GM19035 (cell line): ENCODE measurements at regions not wholly inside any gene's neighbourhood (a gene's known extent, or its start where the extent isn't known, plus 50 kb on each side); places are given as distances from the start of the nearest gene placed in this dataset.
"Not testable (repeated sequence)": the region's sequence is repeated elsewhere in the genome, so short reads cannot be mapped to it uniquely, and the experiment has no call there.

Experiments
- ATAC-seq: cut with Tn5 transposase; IDR thresholded peaks from one replicate; pipeline ENCODE4 v1.9.1; 2021; ENCODE audit not compliant: unreplicated experiment

DNA sequence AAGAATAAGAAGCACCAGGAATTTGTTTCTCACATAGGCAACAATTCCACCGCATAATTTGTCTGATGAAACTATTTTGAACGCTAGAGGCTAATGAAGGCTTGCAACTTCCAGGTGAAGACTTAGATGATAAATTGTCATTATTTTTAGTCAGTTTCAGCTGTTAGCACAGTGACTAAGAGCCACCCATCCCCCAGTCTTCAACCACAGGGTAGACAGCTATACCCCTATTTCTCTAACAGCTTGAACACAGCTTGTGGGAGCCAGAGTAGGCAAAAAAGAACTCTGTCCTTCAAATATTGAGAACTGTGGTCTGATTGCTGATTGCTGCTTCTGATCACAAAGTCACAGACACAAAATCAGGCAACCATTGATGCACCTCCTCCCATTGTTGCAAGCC is 1124.8 kb upstream of the PRR20A start:
- no peak for ATAC-seq

DNA sequence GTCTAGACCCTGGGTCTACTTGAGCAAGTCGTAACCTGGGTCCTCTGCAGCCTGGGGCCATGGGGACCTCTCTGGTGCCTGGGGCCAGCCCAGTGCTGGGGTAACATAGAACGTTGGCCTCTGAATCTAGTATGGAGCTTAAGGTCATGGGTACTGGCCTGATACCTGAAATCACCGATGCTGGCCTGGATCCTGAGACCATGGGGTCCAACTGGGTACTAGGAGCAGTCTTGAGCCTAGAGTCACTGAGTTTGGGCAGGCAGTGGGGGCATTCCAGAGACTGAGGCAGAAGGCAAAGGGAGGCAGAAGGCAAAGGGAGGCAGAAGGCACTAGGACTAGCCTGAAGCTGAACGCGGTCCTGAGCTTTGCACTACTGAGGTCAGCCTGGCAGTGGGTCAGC is 1121.1 kb upstream of the PRR20A start:
- no peak for ATAC-seq

DNA sequence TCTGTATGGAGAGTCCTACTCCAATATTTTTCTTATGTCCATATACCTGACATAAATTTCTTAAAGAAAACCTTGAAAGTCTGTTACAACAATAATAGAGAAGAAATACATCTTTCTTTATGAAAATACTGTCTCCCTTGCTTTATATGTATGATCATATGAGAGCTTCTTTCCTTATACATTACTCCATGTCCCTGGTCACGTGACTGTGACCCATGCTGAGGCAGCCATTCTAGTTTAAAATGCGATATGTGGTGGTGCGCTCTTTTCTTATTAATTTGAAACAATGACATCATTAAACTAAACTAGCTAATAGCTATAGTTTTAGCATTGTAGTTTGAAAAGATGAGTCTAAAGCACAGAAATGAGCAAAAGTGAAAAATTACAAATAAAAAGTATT is 1120.3 kb upstream of the PRR20A start:
- no peak for ATAC-seq

DNA sequence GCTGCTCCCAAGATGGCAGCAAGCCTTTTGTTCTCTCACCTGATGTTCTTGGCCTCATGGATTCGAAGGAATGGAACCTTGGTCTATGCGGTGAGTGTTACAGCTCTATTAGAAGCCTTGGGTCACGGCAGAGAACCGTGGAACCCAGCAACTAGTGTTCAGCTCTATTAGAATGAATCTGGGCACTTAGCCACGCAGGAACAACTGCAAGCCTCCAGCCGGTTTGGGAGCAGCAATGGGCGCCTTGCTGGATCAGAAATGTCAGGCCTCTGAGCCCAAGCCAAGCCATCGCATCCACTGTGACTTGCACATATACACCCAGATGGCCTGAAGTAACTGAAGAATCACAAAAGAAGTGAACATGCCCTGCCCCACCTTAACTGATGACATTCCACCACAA is 1100.7 kb upstream of the PRR20A start:
- ATAC-seq, result no peak

DNA sequence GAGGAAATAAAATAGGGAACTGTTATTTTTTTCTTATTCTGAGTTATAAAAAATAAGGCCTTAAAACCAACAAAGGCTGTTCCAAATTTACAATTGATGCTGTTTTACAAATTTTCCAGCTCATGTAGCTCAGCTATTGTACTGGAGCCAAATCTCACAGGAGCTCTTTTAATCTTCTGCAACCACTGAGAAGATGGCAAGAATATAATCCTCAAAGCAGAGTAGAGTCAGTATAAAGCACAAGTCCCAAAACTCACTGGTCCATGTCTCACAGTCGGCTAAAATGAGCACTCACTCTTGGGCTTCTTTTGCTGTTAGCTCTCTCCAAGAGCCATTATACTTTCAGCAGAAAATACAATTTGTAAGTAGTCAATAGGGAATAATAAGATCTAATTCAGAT is 1074.4 kb upstream of the PRR20A start:
- no peak for ATAC-seq

DNA sequence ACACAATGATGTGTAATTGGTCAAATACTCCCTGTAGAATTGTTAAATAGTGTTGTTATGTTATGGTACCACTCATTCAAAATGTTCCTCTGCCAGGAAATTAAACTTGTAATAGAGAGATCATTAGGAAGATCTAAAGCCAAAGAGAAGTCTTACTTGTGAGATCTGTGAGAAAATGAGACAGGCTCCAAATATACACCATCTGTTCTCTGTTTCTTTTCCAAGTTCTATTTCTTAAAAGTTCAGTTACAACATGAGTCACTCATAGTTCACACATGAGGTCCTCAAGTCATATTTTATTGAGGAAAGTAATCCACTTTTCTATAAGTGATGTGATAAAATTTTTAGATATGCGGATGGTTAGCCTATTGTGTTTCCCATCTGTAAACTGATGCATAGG is 1038.1 kb upstream of the PRR20A start:
- ATAC-seq, result no peak

DNA sequence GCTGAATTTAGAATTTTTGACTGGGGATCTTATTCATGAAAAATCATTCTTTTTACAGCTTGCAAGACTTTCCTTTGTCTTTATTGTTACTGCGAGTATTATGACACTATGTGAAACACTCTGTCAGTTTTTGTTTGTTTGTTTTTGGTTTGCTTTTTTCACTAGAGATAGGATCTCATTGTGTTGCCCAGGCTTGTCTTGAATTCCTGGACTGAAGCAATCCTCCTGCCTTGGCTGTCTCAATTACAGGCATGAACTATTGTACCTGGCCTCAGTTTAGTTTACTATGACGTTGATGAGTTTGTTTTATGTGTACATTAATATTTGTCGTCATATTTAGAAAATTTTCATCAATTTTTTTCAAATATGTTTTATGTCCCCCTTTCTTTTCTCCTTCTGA is 1030.0 kb upstream of the PRR20A start:
- ATAC-seq, result no peak

DNA sequence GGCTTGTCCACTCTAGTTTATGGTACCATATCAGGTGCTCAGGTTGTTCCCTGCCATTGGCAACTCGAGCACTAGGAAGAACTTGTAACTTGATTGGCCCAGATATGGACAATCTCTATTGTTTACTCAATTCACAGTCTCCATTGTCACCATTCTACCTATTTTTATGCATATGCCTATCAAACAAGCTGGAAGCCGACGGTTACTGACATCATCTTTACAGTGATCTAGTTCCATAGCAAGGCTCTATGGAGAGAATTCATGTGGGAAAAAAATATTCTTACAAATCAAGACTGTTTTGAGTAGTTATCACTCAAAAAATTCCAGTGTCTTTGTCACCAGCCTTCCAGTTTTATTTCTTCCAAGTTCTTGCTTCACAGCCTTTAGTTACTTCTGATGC is 1006.2 kb upstream of the PRR20A start:
- no peak for ATAC-seq

DNA sequence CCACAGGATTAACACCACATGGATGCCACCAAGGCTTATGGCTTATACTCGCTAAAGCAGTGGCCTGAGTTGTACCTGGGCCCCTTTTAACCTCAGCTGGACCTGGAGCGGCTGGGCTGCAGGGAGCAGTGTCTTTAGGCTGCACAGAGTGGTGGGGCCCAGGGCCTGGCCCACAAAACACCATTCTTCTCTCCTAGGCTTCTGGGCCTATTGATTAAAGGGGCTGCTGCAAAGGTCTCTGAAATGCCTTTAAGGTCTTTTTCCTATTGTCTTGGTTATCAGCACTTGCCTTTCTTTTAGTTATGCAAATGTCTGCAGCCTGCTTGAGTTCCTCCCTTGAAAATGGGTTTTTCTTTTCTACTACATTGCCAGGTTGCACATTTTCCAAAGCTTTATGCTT is 973.9 kb upstream of the PRR20A start:
- ATAC-seq, result no peak

DNA sequence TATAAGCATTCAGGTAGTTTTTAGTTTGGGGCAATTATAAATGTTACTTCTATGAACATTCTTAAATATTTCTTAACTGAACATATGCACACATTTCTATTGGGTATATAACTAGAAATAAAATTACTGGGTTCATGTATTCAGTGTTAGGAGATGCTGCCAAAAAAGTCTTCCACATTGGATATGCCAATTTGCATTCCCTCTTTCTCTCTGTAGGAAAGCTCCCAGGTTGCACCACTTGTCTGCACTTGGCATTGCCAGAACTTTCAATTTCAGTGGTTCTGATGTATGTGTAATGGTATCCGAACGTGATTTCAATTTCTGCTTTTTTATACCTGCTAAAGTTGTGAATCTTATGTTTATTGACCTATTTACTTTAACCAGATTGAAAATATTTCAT is 972.1 kb upstream of the PRR20A start:
- no peak for ATAC-seq

DNA sequence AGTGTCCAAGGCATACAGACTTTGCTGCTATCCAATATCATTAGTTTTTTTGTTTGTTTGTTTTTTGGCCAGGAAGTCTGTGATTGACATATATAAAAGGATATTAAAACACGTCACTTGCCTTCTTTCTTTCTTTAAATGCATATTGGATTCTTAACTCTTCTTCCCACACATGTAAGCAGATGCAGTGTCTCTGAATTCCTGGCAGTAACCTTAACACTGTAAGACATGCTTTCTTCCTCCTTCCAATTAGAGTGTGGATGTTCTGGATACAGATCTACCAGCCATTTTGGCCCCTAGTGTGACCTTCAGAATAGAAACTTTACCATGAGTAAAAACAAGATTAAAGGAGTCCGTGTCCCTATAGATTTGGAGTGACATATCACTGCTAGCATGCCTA is 967.4 kb upstream of the PRR20A start:
- no peak for ATAC-seq

DNA sequence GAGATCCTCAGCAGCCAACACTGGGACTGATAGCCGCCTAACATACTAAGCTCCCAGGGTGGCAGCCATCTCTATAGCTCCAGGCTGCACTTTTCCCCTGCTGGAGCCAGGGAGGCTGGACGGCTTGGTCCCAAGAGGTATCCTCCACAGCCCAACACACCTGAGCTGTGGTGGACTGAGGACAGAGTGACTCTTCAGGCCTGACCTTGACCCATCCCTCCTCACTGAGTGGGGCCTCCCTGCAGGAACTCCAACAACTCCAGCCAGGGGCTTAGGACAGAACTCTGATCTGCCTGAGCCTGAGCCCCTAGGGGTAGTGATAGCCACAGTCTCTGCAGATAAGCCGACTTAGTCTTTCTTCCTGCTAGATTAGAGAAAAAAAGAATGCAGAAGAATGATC is 958.1 kb upstream of the PRR20A start:
- ATAC-seq, result no peak

DNA sequence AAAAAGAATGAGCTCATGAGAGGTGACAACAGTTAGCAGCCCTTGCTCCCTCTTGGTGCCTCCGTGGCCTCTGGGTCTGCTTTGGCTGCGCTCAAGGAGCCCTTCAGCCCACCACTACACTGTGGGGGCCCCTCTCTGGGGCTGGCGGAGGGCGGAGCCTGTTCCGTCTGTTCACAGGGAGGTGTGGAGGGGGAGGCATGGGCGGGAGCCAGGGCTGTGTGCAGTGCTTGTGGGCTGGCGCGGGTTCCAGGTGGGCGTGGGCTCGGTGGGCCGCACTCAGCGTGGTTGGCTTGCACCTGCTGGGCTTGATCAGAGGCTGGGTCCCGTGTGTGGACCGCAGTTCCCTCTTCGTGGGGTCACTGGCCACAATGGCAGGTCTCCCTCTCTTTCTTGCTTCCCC is 953.4 kb upstream of the PRR20A start:
- no peak for ATAC-seq

DNA sequence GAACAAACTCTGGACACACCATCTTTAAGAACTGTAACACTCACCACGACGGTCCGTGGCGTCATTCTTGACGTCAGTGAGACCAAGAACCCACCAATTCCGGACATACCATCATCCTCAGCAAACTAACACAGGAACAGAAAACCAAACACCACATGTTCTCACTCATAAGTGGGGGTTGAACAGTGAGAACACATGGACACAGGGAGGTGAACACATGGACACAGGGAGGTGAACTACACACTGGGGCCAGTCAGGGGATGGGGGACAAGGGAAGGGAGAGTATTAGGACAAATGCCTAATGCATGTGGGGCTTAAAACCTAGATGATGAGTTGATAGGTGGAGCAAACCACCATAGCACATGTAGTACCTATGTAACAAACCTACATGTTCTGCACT is 952.1 kb upstream of the PRR20A start:
- ATAC-seq, result not testable (repeated sequence)

DNA sequence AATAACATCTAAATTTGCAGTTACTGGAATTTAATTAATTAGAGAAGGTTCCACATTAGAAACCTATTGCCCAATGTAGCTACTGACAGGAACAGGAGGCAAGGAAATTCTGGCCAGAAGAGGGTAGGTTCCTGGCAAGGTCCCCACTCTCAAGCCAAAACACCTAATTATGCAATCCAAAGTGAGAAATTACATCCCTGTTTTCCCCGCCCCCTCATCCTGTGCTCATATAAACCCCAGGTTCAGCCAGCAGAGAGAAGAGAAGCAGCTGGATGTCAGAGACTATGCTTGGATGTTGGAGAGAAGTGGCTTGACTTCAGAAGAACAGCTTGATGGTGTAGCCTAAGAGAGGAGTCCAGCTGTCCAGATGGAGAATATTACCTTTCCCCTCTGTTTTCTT is 951.3 kb upstream of the PRR20A start:
- no peak for ATAC-seq

DNA sequence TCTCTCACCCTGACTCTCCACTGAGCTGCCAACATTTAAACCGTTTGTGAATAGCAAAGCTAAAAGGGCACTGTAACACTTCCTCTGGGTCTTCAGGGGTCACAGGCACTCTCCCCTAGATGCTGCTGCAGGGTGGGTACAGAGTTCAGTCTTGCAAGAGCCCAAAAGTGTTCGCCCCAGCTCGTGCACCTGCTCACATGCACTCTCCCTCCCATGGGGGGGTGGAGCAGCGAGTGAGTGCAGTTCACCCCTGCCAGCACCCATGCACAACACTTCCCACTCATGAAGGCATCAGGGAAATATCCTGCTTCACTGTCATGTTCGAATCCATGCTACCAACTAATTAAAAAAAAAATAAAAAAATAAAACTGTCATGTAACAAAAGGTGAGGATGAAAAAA is 950.7 kb upstream of the PRR20A start:
- no peak for ATAC-seq

DNA sequence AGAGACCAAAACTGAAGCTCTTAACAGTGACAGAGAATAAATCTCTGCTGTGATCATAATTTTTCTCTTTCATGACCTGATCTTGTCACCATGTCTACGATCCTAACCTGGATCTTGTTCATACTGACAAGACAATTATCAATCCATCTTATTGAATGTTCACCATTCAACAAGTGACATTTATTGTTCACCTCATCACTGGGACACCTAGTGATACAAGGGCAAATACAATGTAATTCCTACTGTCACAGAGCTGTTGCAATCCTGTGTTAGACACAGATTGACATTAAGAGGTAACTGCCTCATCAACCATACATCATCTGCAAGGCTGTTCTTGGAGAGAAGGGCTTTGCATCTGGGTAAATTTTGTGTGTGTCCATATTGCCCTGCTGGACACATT is 942.4 kb upstream of the PRR20A start:
- ATAC-seq, result no peak

DNA sequence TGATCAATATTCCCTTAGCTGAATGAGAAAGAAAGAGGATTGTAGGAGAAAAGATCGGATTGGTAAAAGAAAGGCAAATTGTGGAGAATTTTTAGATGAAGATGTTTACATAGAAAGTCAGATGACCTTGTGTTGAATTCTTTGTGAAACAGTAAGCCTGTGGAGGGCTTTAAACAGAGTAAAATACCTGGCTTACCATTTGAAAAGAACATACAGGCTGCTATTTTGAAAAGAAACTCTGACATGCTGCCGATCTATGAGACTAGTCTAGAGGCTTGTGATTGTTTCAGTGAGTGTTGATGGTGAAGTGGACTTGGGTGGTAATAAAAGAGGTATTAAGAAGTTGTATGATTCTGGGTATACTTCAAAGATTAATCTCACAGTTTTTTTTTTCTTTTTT is 938.9 kb upstream of the PRR20A start:
- ATAC-seq, result no peak

DNA sequence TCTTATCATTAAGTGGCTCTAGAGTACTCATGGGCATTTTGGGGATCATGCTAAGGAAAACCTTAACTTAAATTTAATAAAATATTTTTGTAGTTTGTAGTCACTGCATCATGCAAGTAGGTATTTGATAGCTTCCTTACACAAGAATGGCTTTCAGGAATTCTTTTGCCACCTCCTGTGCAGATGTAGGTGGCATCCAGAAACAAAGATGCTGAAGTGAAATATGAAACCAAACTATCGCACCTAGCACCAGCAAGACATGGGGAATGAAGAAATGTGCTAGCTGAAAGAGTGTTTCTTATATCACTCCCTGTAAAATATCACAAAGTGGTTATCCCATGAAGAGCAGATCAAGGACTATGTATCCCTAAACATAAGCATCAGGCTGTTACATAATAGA is 924.5 kb upstream of the PRR20A start:
- ATAC-seq, result no peak

DNA sequence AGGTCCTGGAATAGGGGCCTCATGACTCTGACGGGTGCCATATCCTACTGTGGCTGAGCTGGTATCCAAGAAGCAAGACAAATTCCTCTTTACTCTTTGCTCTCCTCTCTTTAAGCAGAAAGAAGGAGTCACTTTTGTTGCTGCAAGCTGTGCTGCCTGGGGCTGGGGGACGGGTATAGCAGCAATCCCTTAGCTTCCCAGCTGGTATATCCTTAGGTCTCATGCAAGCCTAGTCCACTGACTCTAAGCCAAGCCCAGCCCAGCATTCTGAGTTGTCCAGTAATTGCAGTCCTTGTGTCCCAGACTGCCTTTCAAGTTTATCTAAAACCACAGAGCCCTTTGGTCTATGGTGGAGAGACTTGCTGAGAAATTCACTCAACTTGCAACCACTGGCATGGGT is 893.0 kb upstream of the PRR20A start:
- no peak for ATAC-seq

DNA sequence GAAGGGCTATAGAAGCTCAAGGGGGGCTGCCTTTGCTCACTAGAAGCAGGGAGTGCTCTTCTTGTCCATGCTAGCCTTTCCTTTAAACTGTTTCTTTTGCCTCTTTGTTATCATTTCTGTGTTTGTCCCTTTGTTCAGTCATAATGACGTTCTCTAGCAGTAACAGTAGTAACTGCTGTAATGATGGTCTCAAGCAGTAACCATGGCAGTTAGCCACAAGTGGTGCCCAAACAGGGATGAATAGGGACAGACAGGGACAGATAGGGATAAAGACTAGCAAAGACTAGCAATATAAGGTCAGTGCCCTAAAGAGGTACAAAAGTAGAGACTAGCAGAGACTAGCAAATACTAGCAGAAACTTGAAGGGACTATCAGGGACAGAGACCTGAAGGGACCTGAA is 869.0 kb upstream of the PRR20A start:
- ATAC-seq, result no peak

DNA sequence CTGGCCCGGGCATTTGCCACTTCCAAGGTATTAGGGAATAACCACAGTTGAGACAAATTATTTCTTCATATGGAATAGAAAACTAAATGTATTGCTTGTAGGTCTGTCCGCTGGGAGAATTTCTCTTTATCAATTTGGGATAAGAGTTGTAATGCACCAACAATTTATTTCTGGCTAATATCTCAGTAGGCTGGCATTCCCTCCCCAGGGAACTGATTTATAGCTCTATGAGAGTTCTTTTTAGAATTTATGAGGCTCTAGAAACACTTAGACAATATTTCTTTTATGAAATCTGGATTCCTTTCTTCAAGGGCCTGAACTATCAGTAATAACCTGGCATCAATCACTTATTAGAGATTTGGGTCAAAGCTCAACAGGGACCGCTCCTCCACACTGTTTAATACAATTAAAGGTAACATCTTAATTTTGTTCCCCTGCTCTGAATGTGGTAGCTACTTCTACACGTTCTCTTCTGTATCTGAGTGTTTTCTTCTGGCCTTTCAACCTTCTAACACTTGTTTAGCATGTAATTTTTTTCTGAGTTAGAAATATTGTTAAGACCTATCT is 857.4 kb upstream of the PRR20A start:
- ATAC-seq, result no peak

DNA sequence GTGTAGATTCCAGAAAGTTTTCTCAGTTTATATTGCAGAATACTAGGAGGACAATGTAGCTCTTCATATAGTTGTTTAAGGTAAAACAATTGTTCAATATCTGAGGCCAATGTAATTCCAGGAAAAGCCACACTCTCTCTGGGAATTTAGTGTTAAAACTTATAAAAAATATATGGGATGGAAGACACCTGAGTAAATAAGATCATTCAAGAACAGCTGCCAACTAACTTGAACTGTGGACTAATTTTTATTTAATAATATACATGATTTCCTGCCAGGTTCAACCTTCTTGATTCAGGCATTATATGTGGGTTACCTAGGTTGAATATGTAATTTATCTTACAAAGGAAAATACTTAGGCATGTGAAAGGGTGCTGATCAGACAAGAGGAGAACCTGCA is 841.1 kb upstream of the PRR20A start:
- ATAC-seq, result no peak

DNA sequence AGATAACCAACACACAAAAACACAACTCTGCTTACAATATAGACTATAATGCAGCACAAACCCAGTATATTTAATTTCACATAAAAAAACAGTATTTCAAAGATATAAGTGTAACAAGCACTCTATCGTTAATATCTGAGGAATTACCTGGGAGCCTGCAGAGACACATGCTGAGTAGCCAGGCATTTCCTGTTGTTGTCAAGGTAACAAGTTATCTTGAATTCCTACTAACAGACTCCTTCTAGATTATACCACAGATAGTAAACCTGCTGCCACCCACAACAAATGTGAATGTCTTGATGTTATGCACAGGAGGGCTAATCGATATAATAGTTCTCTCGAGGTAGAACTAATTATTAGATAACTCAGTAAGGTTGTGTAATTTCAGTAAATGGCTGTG is 826.0 kb upstream of the PRR20A start:
- no peak for ATAC-seq
